ENCODE measurements at regions not wholly inside any gene's neighbourhood (a gene's known extent, or its start where the extent isn't known, plus 50 kb on each side); places are given as distances from the start of the nearest gene placed in this dataset.

- no peak for TF ChIP-seq SIN3A (IDR thresholded peaks at IDR 0.05; ENCODE audit: borderline replicate concordance, insufficient read depth, low read length)
- TF ChIP-seq FOXP2 (optimal IDR thresholded peaks at IDR 0.05; ENCODE audit: borderline replicate concordance, extremely low read depth, extremely low read length, insufficient read depth), result no peak
- TF ChIP-seq REST (IDR thresholded peaks at IDR 0.05; ENCODE audit: insufficient read depth in 1 of 2, low read depth in 2 of 2, low read length in 2 of 2), result no peak
- TF ChIP-seq POLR2AphosphoS5 (IDR thresholded peaks at IDR 0.05; ENCODE audit: low read depth, low read length), result no peak
- TF ChIP-seq TAF1 (IDR thresholded peaks at IDR 0.05; ENCODE audit: borderline replicate concordance, insufficient read depth, low read length), result no peak
Measured at GRCh38 chr18:78153362-78153761, 826.3 kb upstream of the SALL3 start.

GRCh38 chr18:78154444-78154843 lies 825.2 kb upstream of the SALL3 start:
- TF ChIP-seq REST (IDR thresholded peaks at IDR 0.05; ENCODE audit: insufficient read depth in 1 of 2, low read depth in 2 of 2, low read length in 2 of 2) (no peak), FOXP2 (optimal IDR thresholded peaks at IDR 0.05; ENCODE audit: borderline replicate concordance, extremely low read depth, extremely low read length, insufficient read depth) (no peak)

GRCh38 chr18:78154853-78155252 lies 824.8 kb upstream of the SALL3 start:
- TF ChIP-seq TAF1 (IDR thresholded peaks at IDR 0.05; ENCODE audit: borderline replicate concordance, insufficient read depth, low read length) (no peak), FOXP2 (optimal IDR thresholded peaks at IDR 0.05; ENCODE audit: borderline replicate concordance, extremely low read depth, extremely low read length, insufficient read depth) (no peak), REST (IDR thresholded peaks at IDR 0.05; ENCODE audit: insufficient read depth in 1 of 2, low read depth in 2 of 2, low read length in 2 of 2) (no peak), SIN3A (IDR thresholded peaks at IDR 0.05; ENCODE audit: borderline replicate concordance, insufficient read depth, low read length) (no peak), POLR2AphosphoS5 (IDR thresholded peaks at IDR 0.05; ENCODE audit: low read depth, low read length) (no peak)

GRCh38 chr18:78156466-78156865 lies 823.2 kb upstream of the SALL3 start:
- TF ChIP-seq FOXP2 (optimal IDR thresholded peaks at IDR 0.05; ENCODE audit: borderline replicate concordance, extremely low read depth, extremely low read length, insufficient read depth) (no peak), REST (IDR thresholded peaks at IDR 0.05; ENCODE audit: insufficient read depth in 1 of 2, low read depth in 2 of 2, low read length in 2 of 2) (no peak), POLR2AphosphoS5 (IDR thresholded peaks at IDR 0.05; ENCODE audit: low read depth, low read length) (no peak), SIN3A (IDR thresholded peaks at IDR 0.05; ENCODE audit: borderline replicate concordance, insufficient read depth, low read length) (no peak), TAF1 (IDR thresholded peaks at IDR 0.05; ENCODE audit: borderline replicate concordance, insufficient read depth, low read length) (no peak)

GRCh38 chr18:78158943-78159342 lies 820.7 kb upstream of the SALL3 start:
- TF ChIP-seq REST (IDR thresholded peaks at IDR 0.05; ENCODE audit: insufficient read depth in 1 of 2, low read depth in 2 of 2, low read length in 2 of 2), result no peak
- no peak for TF ChIP-seq POLR2AphosphoS5 (IDR thresholded peaks at IDR 0.05; ENCODE audit: low read depth, low read length)
- no peak for TF ChIP-seq SIN3A (IDR thresholded peaks at IDR 0.05; ENCODE audit: borderline replicate concordance, insufficient read depth, low read length)
- TF ChIP-seq TAF1 (IDR thresholded peaks at IDR 0.05; ENCODE audit: borderline replicate concordance, insufficient read depth, low read length), result no peak
- TF ChIP-seq FOXP2 (optimal IDR thresholded peaks at IDR 0.05; ENCODE audit: borderline replicate concordance, extremely low read depth, extremely low read length, insufficient read depth), result no peak
